ENCODE measurements at regions not wholly inside any gene's neighbourhood (a gene's known extent, or its start where the extent isn't known, plus 50 kb on each side); places are given as distances from the start of the nearest gene placed in this dataset.

DNA sequence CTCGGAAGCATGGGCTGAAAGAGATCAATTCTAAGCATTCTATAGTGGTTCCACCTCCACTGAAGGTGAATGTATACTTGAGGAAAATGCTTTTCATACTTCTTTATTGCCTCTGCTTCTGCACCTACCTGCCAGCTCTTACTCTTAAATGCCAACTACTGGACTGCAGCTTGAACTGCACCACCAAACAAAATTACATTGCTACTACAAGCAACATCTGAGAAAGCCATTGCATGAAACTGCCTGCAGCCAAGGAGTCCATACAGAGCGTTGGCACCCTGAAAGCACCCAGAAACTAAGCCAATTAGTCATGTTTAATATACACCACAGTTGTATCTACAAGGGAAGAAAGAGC lies 440.9 kb downstream of the BTBD3 start:
- TF ChIP-seq EZH2 (IDR thresholded peaks at IDR 0.05; ENCODE audit: low read length) = no peak
- TF ChIP-seq, protein P1, sequence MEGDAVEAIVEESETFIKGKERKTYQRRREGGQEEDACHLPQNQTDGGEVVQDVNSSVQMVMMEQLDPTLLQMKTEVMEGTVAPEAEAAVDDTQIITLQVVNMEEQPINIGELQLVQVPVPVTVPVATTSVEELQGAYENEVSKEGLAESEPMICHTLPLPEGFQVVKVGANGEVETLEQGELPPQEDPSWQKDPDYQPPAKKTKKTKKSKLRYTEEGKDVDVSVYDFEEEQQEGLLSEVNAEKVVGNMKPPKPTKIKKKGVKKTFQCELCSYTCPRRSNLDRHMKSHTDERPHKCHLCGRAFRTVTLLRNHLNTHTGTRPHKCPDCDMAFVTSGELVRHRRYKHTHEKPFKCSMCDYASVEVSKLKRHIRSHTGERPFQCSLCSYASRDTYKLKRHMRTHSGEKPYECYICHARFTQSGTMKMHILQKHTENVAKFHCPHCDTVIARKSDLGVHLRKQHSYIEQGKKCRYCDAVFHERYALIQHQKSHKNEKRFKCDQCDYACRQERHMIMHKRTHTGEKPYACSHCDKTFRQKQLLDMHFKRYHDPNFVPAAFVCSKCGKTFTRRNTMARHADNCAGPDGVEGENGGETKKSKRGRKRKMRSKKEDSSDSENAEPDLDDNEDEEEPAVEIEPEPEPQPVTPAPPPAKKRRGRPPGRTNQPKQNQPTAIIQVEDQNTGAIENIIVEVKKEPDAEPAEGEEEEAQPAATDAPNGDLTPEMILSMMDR (optimal IDR thresholded peaks at IDR 0.05 in 1 of 3, IDR thresholded peaks at IDR 0.05 in 1 of 3, conservative IDR thresholded peaks at IDR 0.05 in 1 of 3; ENCODE audit: extremely low read depth in 1 of 3, insufficient read depth in 2 of 3, low read length in 3 of 3) = peak; percentile 12 to 47 (median 13)
